ENCODE measurements at regions not wholly inside any gene's neighbourhood (a gene's known extent, or its start where the extent isn't known, plus 50 kb on each side); places are given as distances from the start of the nearest gene placed in this dataset.

DNA sequence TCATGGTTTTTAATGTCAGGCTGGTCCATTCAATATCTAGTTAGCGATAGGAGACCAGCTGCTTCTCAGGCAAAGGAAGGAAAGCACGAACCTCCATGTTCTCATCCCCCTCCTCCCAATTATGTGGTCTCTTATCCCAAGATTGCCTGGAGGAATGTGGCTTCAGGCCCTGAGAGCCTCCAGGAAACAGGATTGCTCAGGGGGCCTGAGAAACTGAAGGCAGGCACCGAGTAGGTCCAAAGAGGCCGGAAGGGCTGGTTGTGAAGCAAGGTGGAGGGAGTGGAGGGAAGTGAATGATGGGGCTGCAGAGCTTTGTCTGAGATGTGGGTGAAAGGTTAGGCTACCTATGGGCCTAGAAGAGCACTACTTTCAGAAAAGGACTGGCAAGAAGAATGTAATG lies 188.2 kb upstream of the DDHD1 start:
- Mint-ChIP-seq H3K27me3 (ENCODE audit: insufficient read depth) (no peaks in the 10 kb centered on the region), H3K9me3 (no peaks in the 10 kb centered on the region), H3K4me1 (peaks cover 8% of the 10 kb centered on the region), H3K27ac (no peak overlapping the region), H3K4me3 (no peak overlapping the region), H3K36me3 (ENCODE audit: low read depth) (no peaks in the 10 kb centered on the region)
- Histone ChIP-seq H3K27me3 (ENCODE audit: control insufficient read depth, insufficient read depth, low read length, poor library complexity, severe bottlenecking) (no peaks in the 10 kb centered on the region), H3K27ac (ENCODE audit: low read depth, low read length) (no peak overlapping the region), H3K4me3 (ENCODE audit: low read length) (no peak overlapping the region), H3K36me3 (ENCODE audit: control insufficient read depth, insufficient read depth, low read length) (no peaks in the 10 kb centered on the region), H3K9me3 (ENCODE audit: control insufficient read depth, low read length) (no peaks in the 10 kb centered on the region), H3K9ac (ENCODE audit: extremely low read depth, low read length, poor library complexity, severe bottlenecking) (no peak overlapping the region), H3K4me1 (ENCODE audit: control insufficient read depth, insufficient read depth, low read length) (no peaks in the 10 kb centered on the region)
- TF ChIP-seq, protein P1, sequence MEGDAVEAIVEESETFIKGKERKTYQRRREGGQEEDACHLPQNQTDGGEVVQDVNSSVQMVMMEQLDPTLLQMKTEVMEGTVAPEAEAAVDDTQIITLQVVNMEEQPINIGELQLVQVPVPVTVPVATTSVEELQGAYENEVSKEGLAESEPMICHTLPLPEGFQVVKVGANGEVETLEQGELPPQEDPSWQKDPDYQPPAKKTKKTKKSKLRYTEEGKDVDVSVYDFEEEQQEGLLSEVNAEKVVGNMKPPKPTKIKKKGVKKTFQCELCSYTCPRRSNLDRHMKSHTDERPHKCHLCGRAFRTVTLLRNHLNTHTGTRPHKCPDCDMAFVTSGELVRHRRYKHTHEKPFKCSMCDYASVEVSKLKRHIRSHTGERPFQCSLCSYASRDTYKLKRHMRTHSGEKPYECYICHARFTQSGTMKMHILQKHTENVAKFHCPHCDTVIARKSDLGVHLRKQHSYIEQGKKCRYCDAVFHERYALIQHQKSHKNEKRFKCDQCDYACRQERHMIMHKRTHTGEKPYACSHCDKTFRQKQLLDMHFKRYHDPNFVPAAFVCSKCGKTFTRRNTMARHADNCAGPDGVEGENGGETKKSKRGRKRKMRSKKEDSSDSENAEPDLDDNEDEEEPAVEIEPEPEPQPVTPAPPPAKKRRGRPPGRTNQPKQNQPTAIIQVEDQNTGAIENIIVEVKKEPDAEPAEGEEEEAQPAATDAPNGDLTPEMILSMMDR (conservative IDR thresholded peaks at IDR 0.05): no peak
- WGBS, 2 experiments (ENCODE audit: insufficient coverage in 1 of 2, insufficient read length in 1 of 2): 89 to 90% methylated on average over 3 to 4 of the region's 4 CpGs
- DNase-seq: no peak

DNA sequence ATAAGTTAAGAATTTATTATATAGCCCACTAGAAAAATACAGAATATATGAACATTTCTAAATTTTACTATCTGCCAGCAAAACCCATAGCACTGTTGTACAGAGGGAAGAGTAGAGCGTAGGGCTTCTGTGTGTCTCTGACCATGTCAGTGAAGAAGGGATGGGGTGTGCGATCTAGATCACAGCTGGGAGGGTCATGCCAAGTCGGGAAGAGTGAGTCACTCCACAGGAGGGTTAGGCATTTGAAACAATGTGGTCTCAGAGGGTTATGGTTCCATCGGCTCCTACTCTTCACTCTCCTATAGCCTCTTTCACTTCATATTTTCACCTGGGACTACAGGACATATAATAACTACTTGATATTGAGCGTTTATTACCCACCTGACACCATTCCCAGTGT lies 185.1 kb upstream of the DDHD1 start:
- no peak overlapping the region for H3K27ac Mint-ChIP-seq

DNA sequence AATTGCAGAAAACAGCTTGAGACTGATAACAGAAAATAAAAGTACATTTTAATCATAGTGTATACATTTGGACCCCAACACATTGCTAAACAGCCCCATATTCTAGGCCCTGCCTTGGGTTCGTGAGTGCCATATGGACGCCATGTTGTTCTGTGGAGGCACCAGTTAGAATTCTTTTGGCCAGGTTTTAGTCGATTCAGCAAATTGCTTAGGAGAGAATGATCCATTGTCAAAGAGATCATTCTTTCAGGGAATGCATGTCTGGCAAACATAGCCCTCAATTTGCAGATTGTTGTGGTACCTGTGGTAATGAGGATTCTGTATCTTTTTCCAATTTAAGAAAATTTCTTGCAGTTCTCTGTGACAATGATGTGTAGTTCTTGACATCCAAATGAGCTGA lies 183.6 kb upstream of the DDHD1 start:
- H3K9ac ChIP-seq (ENCODE audit: extremely low read depth, low read length, poor library complexity, severe bottlenecking): no peak overlapping the region
- no peaks in the 10 kb centered on the region for H3K4me1 ChIP-seq (ENCODE audit: control insufficient read depth, insufficient read depth, low read length)
- H3K9me3 ChIP-seq (ENCODE audit: control insufficient read depth, low read length): peaks cover 4% of the 10 kb centered on the region
- no peaks in the 10 kb centered on the region for H3K36me3 Mint-ChIP-seq (ENCODE audit: low read depth)
- H3K4me3 Mint-ChIP-seq: no peak overlapping the region
- H3K9me3 Mint-ChIP-seq: peaks cover 5% of the 10 kb centered on the region
- H3K4me1 Mint-ChIP-seq: peaks cover 11% of the 10 kb centered on the region
- H3K27ac ChIP-seq (ENCODE audit: low read depth, low read length): no peak overlapping the region
- no peak overlapping the region for H3K27ac Mint-ChIP-seq
- no peaks in the 10 kb centered on the region for H3K27me3 Mint-ChIP-seq (ENCODE audit: insufficient read depth)
- H3K4me3 ChIP-seq (ENCODE audit: low read length): no peak overlapping the region
- TF ChIP-seq, protein P1 (conservative IDR thresholded peaks at IDR 0.05): no peak
- no peak for DNase-seq
- no peaks in the 10 kb centered on the region for H3K27me3 ChIP-seq (ENCODE audit: control insufficient read depth, insufficient read depth, low read length, poor library complexity, severe bottlenecking)
- 93 to 95% methylated on average over 3 of the region's 3 CpGs for WGBS, 2 experiments (ENCODE audit: insufficient coverage in 1 of 2, insufficient read length in 1 of 2)
- no peaks in the 10 kb centered on the region for H3K36me3 ChIP-seq (ENCODE audit: control insufficient read depth, insufficient read depth, low read length)

More for the DNA sequence above, 185.1 kb upstream of the DDHD1 start:
- no peak overlapping the region for H3K4me3 ChIP-seq (ENCODE audit: low read length)
- Mint-ChIP-seq H3K4me3 (no peak overlapping the region), H3K36me3 (ENCODE audit: low read depth) (no peaks in the 10 kb centered on the region), H3K9me3 (peaks cover 5% of the 10 kb centered on the region), H3K4me1 (peaks cover 8% of the 10 kb centered on the region), H3K27me3 (ENCODE audit: insufficient read depth) (no peaks in the 10 kb centered on the region)
- WGBS, 2 experiments (ENCODE audit: insufficient coverage in 1 of 2, insufficient read length in 1 of 2): 90 to 91% methylated on average over 2 to 5 of the region's 5 CpGs
- no peaks in the 10 kb centered on the region for H3K36me3 ChIP-seq (ENCODE audit: control insufficient read depth, insufficient read depth, low read length)
- peaks cover 4% of the 10 kb centered on the region for H3K9me3 ChIP-seq (ENCODE audit: control insufficient read depth, low read length)
- no peaks in the 10 kb centered on the region for H3K27me3 ChIP-seq (ENCODE audit: control insufficient read depth, insufficient read depth, low read length, poor library complexity, severe bottlenecking)
- no peak for DNase-seq
- H3K27ac ChIP-seq (ENCODE audit: low read depth, low read length): no peak overlapping the region
- no peaks in the 10 kb centered on the region for H3K4me1 ChIP-seq (ENCODE audit: control insufficient read depth, insufficient read depth, low read length)
- H3K9ac ChIP-seq (ENCODE audit: extremely low read depth, low read length, poor library complexity, severe bottlenecking): no peak overlapping the region
- TF ChIP-seq, protein P1 (conservative IDR thresholded peaks at IDR 0.05): no peak
